VCaP (cell line): ENCODE measurements at regions not wholly inside any gene's neighbourhood (a gene's known extent, or its start where the extent isn't known, plus 50 kb on each side); places are given as distances from the start of the nearest gene placed in this dataset.

ENCODE experiments used
- H3K27ac ChIP-seq: fragments of 450-650 bp; 2 replicates; pipeline ENCODE4 v1.5.1; 2017
- TF ChIP-seq, protein P1 (sequence below): fragments of 450-650 bp; conservative IDR thresholded peaks from 2 replicates; pipeline ENCODE4 v1.5.1; 2017; ENCODE audit warnings: mild to moderate bottlenecking, moderate library complexity

DNA sequence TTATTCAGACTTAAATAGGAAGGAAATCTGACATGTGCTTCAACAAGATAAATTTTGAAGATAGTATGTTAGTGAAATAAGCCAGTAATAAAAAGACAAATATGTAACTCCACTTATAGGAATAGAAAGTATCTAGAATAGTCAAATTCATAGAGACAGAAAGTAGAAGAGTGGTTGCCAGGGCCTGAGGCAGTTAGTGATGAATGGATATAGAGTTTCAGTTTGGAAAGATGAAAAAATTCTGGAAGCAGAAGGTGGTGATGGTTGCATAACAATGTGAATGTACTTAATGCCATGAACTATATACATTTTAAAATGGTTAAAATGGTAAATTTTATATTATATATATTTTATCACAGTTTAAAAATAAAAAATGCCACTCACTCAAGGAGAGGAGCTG lies 54.3 kb downstream of the HAND2 start:
- TF ChIP-seq, protein P1, sequence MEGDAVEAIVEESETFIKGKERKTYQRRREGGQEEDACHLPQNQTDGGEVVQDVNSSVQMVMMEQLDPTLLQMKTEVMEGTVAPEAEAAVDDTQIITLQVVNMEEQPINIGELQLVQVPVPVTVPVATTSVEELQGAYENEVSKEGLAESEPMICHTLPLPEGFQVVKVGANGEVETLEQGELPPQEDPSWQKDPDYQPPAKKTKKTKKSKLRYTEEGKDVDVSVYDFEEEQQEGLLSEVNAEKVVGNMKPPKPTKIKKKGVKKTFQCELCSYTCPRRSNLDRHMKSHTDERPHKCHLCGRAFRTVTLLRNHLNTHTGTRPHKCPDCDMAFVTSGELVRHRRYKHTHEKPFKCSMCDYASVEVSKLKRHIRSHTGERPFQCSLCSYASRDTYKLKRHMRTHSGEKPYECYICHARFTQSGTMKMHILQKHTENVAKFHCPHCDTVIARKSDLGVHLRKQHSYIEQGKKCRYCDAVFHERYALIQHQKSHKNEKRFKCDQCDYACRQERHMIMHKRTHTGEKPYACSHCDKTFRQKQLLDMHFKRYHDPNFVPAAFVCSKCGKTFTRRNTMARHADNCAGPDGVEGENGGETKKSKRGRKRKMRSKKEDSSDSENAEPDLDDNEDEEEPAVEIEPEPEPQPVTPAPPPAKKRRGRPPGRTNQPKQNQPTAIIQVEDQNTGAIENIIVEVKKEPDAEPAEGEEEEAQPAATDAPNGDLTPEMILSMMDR, result no peak
- H3K27ac ChIP-seq, result no peak overlapping the region

DNA sequence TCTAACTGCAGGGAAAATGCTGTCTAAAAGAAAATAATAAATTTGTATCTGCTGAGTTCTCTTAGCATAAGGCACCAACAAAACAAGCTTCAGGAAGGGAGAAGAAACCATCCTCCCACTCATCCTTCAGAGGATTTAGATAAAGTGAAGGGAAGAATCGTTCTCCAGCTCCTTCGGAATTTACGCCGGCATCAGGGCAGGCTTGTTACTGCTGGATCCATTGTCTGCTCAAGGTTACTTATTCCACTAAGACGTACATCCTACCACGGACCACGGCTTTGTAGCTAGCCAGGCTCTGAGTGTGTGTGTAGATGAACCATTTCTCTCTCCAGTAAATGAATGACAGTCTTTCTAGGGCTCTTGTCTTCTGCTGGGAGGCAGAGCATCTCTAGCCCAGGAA lies 60.4 kb downstream of the HAND2 start:
- no peak overlapping the region for H3K27ac ChIP-seq
- TF ChIP-seq, protein P1, result no peak

DNA sequence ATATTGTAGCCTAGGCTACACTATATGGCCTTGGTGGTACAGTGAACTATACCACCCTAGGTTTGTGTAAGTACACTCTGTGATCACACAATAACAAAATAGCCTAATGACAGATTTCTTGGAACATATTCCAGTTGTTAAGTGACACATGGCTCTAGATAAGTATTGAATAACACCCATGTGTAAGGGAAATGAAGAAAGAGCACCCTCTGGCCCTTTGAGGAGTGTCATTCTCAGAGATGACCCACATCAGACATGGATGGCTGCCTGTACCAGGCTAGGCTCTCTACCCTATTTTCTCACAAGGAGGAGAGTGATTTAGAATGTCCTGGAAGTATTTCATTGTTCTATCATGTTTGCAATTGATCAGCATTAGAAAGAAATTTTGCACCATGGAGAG lies 61.7 kb downstream of the HAND2 start:
- TF ChIP-seq, protein P1, result no peak
- H3K27ac ChIP-seq, result no peak overlapping the region

DNA sequence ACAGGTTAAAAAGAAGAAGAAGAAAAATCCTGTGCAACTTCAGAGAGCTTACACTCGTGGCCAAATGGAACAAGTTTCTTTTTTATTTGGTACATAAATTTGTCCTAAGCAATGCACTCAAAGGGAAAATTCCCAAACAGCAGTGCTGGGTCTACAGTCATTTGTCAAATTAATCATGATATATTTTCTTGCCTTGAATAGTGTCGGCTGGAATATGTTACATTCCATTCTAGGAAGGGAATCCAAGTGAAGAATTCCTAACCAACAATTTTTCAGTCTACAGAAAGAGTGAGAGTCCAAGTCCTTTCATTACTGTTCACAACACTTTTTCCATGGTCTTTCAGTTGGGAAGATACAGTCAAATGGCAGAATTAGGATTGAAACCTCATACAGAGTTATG lies 63.9 kb downstream of the HAND2 start:
- TF ChIP-seq, protein P1, result no peak
- no peak overlapping the region for H3K27ac ChIP-seq

DNA sequence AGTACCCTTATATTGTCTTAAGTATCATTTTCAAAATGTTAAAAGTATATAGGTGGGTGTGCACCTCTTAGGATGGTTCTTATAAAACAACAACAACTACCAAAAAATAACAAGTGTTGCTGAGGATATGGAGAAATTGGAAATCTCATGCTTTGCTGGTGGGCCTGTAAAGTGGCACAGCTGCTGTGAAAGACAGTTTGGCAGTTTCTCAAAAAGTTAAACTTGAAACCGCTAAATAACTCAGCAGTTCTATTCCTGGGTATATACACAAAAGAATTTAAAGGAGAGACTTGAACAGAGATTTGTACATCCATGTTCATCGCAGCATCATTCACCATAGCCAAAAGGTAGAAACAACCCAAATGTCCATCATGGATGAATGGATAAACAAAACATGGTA lies 65.5 kb downstream of the HAND2 start:
- TF ChIP-seq, protein P1, result no peak
- H3K27ac ChIP-seq, result no peak overlapping the region

DNA sequence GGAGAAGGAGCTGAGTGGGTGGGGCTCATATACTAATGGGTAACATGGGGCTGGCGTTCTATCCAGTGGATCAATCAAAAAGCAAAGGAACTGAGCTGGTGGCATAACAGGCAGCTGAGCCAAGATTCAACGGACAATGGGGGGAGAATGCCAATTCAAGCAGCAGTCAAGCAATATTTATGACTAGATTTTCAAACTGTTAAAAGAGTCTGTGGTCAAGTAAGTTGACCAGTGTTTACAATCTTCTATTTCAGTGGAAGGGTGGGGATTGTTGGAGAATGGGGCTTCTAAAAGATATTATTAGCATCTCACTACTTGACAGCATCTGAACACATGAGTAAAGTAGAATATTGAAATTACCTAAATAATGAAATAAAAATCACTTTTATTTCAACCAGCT lies 64.9 kb upstream of the SCRG1 start:
- H3K27ac ChIP-seq, result no peak overlapping the region
- TF ChIP-seq, protein P1, result no peak

DNA sequence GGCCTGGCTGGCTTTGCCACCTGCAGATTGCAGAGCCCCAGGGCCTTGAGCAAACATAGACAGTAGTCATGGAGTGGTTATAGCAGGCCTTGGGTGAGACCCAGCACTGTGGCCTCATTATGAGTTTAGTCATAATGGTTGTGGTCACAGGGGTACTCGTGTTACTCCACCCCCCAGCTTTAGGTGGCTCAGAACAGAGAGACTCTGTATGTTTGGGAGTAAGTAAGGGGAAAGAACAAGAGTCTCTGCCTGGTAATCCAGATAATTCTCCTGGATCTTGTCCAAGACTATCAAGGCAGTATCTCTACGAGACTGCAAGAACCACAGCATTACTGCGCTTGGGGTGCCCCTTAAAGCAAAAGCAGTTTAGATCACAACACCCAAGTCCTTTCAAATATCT lies 62.3 kb upstream of the SCRG1 start:
- H3K27ac ChIP-seq, result no peak overlapping the region
- TF ChIP-seq, protein P1, result no peak

DNA sequence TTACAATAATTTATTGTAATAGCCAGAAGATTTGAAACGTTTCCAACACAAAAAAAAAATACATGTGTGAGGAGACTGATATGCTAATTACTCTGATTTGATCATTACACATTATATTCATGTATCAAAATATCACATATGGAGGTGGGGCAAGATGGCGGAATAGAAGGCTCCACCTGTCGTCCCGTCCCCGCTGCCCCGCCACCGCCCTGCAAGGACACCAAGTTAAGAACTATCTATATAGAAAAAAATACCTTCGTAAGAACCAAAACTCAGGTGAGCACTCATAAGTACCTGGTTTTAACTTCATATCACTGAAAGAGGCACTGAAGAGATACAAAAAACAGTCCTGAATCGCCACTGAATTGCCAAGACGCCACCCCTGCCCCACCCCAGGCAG lies 60.9 kb upstream of the SCRG1 start:
- TF ChIP-seq, protein P1, result no peak
- no peak overlapping the region for H3K27ac ChIP-seq
